Fibroblast of skin of right quadriceps (primary cell): ENCODE measurements at regions not wholly inside any gene's neighbourhood (a gene's known extent, or its start where the extent isn't known, plus 50 kb on each side); places are given as distances from the start of the nearest gene placed in this dataset.
A peak's percentile ranks its signal among the peaks of the same experiment; 100 is the strongest.
"Not testable (repeated sequence)": the region's sequence is repeated elsewhere in the genome, so short reads cannot be mapped to it uniquely, and the experiment has no call there.

Experiments used
- DNase-seq: peaks from one replicate; pipeline ENCODE4 v3.0.0-alpha.2; 2013

DNA sequence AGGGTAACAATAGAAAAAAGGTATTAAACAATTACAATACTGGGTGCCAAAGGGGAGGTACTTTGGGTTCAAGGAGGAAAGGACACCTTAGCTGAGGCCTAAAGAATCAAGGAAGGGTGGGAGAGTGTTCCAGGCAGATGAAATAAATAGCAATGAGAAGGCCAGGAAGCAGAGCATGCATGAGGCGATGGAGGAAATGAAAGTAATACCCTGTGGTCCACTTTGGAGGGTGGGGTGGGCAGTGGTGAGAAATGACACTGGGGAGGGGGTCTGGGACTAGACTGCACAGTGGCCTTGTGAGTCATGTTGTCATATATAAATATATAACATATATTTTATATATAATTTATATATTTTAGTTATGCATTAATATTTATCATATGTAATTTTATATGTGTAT is 55.9 kb downstream of the BHLHE40 start:
- DNase-seq, result no peak

DNA sequence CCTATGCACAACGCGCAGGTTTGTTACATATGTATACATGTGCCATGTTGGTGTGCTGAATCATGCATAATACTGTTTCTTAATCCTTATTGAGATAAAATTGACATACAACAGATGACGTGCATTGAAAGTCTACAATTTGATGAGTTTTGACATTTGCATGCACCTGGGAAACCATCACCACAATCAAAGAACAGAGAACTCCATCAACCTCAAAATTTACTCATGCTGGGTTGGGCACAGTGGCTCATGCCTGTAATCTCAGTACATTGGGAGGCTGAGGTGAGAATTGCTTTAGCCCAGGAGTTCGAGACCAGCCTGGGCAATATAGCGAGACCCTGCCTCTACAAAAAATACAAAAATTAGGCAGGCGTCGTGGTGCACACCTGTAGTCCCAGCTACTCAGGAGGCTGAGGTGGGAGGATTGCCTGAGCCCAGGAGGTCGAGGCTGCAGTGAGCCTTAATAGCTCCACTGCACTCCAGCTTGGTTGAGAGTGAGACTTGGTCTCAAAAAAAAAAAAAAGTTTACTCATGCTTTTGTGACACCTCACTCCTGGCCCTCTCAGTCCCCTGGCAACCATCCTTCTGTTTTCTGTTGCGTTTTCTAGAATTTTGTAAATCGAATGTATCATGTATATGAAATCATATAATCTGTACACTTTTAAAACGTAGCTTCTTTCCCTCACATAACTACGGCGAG is 56.6 kb downstream of the BHLHE40 start:
- DNase-seq, result no peak

DNA sequence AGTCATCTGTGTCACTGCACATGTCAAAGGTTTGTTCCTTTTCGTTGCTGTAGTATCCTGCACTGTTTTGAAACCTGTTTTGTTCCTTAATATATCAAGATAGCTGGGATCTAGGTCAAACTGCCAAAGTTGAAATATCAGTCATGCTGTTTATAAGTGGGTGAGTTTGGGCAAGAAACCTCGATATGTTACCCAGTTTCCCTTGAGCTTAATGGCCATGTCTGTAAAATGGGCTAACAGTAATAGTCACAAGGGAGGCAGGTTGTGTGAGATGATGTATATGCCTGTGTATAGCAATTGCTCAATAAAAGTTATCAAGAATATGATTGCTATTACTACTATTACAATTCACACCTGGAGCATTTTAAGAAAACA is 57.1 kb downstream of the BHLHE40 start:
- DNase-seq, result no peak

DNA sequence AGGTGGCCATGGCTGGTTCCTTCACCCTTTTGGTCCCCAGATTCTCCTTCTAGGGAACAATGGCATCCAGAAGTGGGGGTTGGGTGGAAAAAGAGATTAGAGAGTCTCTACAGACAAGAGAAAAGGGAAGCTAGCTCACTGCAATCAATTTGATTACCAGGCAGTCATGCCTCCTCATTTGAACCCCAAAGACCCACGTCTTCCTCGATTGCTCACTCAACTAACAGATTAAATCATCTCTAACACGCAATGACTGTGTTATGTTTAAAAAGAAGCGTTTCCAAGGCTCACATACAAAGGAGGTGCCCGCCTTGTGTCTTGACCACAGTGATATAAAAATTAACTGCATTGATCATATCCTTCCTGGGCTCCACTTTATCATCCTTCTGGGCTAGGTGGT is 57.6 kb downstream of the BHLHE40 start:
- no peak for DNase-seq

DNA sequence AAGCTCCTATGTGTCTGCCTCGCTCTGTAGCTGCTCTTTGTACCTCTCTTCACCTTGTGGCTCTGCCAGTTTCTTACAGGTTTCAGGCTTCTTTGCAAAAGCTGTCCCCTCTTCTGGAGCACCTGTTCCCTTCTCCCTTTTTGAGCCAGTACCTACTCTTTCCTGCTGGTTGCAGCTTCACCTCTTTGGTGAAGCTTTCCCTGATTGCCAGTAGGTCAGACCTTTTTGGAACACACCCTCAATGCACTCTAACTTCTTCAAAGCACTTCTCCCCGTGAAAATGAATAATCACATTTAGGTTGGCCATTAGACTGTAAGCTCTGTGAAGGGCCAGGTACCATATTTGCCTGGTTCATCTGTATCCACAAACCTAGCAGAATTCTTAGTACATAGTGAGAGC is 60.3 kb downstream of the BHLHE40 start:
- DNase-seq, result no peak

DNA sequence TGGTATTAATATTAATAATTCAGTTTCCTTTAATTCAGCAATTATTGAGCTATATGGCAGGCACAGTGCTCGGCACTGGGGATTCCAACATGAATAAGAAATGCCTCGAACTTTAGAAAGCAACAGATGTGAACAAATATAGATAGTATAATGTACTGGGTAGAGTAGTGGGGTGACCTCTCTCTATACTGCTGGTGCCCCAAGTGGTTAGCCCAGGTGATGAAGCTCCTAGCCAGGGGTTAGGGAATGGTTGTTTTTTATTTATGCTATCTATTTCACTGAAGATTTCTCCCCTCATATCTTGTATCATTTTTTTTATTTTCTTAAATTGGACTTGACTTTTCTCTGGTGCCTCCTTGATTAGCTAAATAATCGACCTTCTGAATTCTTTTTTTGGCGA is 62.1 kb downstream of the BHLHE40 start:
- no peak for DNase-seq

DNA sequence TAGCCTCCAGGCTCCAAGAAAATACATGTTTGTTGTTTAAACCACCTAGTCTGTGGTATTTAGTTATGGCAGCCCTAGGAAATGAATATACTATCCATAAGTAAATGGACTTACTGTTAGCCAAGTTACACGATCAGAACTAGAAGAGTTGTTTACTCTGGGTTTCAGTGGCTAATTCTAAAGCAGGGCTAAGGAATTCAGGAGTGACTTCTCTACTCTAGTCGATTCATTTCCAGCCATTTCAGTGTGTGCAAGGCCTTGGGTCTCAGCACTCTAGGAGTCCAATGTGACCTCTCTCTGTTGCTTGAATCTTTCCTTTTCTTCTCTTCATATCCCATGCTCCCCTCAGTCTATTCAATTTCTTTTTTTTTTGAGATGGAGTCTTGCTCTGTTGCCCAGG is 66.7 kb downstream of the BHLHE40 start:
- DNase-seq, result no peak

DNA sequence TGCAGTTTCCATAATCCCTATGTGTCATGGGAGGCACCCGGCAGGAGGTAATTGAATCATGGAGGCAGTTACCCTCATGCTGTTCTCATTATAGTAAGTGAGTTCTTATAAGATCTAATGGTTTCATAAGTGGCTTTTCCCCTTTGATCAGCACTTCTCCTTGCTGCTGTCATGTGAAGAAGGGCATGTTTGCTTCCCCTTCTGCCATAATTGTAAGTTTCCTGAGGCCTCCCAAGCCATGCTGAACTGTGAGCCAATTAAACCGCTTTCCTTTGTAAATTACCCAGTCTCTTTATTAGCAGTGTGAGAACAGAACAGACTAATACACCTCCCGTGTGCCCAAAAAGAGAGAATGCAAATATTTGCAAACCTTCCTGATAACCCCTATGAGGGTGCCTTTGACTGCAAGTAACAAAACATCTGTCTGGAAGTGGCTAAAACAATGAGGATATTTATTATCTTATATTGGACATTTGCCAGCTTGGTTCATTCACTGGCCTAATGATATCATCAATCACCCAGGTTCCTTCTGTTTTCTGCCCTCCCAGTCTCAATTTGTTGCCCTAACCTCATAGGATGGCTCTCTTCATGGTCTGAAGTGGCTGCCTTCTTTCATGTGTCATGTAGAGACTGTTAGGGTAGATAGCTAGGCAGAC is 68.7 kb downstream of the BHLHE40 start:
- no peak for DNase-seq

DNA sequence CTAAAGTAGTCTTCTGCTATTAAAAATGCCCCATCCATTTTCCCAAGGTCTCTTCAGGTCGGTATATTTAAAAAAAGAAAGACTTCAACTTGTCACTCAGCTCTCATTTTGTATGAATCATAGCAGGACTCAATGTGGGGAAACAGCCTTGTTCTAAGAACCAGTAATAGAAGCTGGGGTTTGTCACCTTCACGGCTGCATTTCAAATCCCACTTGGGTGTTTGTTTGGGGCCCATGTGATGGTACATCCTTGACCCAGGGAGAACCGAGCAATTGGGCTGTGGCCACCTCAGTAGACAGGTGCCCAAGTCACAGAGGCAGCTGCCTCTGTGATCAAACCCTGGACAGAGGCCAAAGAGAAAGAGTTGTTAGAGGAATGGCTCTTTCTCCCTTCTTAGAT is 70.3 kb upstream of the ARL8B start:
- DNase-seq, result no peak

DNA sequence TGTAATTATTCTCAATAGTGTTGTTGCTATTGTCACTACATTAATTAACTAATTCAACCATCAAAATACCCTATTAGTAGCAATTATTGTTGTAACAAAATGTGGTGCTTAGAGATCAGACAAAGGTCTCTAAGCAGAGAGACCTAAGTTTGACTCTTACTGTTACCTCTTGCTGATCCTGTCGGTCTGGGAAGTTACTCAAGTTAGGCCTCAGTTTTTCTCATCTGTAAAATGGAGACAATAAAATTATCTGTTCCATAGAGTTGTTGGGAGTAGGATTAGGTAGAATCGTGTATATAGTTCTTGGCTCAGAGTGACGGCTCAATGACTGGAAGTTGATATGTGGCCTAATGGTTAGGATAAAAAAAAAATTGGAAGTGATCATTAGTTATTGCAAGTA is 69.8 kb upstream of the ARL8B start:
- no peak for DNase-seq

DNA sequence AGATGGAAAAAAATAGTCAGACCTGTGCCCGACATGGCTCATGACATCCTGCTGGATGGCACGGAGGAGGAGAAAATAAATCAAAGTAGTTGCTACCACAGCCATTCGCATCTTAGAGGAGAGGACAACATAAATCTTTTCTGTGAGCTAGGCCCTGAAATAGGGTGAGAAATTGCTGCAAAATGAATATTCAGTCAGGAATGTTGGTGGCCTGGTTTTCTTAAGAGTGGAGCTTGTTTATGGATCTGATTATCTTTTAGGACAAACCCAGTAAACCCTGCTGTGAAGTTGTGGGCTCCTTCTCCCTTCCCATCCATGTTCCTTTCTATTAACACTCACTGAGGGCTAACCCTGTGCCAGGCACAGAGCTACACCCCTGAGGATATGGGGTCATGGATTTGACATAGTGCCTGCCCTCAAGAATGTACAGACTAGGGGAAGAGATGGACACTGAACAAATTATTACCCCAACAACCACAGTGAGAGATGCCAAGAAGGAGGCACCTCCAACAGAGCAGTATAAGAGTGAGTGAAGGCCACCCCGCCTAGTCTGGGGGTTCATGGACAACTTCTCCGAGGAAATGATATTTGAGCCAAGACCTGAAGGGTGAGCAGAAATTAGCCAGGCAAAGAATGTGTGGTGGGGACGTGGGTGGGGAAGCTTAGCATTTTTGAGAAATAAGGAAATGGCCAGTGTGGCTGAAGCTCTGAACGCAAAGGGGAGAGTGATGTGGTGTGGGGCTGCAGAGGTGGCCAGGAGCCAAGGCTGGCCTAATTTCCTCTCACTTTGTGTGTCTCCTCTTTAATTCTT is 68.9 kb upstream of the ARL8B start:
- DNase-seq, result peak; percentile 90

DNA sequence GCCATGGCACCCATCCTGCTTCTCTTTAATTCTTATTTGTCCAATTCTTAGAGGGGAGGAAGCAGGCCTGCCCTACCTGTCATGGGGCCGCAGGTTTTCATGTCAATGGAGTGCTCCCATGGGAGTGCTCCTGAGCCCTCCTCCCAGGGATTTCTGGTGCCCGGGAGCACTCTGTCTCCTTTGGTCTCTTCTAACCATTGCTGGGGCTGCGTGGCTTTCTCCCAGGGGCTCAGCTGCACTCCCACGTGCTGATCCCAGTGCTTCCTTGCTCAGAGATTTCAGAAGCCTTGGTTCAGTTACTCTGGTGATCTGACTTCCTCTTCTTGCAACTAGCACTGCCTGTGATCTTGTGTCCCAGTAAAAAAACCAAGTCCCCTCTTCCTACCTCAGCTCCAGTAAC is 68.0 kb upstream of the ARL8B start:
- no peak for DNase-seq

DNA sequence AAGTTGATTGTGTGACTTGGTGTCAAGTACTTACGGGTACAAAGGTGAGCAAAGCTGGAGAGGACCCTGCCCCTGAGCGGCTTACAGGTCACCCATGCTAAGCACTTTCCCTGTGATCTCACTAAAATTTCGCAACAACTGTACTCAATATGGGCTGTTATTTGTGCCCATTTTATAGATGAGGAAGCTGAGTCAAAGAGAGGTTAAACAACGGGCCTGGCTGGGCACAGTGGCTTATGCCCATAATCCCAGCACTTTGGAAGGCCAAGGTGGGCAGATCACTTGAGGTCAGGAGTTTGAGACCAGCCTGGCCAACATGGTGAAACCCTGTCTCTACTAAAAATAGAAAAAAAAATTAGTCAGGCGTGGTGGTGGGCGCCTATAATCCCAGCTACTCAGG is 67.5 kb upstream of the ARL8B start:
- not testable (repeated sequence) for DNase-seq

DNA sequence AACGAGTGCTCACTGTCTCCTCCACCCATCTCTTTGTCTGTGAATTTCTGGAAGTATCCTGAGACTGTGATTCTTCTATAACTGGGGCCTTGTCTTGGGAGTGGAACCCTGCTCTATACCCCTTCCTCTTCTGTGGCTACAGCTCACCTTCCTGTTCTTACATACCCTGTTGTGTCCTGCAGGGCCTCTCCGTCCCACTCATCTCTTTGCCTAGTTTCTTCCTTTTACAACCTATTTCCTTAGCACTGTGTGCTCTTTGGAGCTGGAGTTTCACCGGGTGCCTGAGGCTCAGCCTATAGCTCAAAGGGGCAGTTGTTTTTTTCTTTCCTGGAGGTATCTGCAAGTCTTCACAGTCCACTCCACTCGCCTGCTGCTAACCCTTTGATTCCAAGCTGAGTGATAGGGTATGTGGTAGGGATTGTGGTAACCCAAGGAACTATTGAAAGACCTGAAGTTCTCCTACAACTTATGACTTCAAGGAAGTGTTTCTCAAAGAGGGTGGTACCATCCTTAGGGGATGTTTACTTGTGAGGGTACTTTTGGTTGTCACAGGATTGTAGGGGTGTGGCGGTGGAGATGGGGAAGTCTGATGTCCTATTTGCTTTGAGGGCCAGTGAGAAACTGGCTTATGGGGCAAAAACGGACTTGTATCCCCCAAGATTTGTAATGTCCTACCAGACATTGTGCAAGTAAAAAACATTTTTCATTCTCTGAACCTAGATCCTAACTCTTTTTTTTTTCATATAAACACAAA is 66.6 kb upstream of the ARL8B start:
- no peak for DNase-seq

DNA sequence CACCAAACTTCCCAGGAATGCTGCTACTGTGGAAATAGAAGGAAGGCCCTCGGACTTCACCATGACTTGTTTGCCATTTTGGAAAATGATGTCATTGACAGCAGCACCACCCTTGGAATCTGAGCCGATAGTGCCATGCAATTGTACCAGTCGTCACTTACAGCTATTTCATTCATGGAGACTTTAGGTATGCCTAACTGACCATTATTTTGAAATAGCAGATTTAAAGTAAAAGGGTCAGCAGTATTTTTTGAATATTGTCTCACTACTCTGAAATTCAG is 66.0 kb upstream of the ARL8B start:
- no peak for DNase-seq

DNA sequence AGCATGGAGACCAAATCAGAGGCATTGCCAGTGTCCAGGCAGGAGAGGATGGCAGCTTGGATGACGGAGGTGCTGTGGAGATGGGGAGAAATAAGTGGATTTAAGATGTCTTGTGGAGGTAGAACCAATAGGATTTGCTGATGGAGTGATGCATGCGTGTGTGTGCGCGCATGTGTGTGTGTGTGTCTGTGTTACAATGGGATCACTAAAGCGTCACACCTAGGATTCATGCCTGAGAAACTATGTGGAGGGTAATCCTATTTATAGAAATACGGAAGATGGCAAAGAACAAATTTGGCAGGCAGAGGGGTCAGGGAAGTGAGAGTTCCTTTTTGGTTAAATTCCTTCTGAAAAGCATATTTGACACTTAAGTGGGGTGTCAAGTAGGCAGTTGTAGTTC is 64.8 kb upstream of the ARL8B start:
- DNase-seq, result no peak

DNA sequence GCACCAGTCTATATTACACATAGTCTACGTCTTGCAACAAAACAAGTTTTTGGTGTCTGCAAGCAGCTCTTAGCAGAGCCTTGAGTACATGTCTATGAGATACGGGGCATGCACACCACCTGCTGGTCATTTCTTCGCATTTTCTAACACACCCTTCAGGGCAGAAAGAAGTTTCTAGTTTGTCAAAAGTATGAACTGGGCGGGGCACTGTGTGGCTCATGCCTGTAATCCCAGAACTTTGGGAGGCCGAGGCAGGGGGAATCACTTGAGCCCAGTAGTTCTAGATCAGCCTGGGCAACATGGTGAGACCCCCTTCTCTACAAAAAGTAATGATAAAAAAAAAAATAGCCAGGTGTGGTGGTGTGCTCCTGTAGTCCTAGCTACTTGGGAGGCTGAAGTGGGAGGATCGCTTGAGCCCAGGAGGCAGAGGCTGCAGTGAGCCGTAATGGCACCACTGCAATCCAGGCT is 64.2 kb upstream of the ARL8B start:
- peak; percentile 84 for DNase-seq

DNA sequence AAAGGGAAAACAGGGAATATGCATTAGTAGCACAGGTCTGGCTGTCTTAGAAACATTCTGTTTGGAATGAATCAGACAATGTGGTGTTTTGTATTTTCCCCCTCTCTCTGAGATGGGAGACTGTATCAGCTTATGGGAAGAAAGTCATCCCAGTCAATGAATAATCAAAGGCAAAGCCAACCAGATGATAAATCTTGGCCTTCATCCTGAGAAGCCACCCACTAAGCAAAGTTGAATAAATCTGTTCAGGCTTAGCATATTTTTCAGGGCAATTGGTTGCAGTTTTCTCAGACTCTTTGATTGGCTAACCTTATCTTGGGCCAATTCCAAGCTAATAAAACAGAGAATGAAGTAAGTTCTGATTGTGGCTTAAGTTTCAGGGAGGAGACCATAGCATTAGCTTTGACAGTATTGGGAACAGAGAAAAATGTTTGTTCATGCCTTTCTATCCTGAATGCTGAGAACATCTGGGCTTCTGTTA is 63.6 kb upstream of the ARL8B start:
- DNase-seq, result peak; percentile 97

DNA sequence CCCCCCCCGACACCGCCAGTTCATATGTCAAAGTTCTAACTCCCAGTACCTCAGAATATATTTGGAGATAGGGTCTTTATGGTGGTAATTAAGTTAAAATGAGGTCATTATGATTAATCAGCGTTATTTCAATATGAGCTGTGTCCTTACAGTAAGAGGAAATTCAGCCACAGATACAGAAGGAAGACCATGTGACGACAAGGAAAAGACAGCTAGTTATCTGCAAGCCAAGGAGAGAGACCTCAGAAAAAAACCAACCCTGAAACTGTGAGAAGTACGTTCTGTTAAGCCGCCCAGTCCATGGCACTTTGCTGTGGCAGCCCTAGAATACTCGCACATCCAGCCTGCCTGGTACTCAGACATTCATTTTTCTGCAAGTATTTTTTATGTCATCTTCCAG is 62.3 kb upstream of the ARL8B start:
- no peak for DNase-seq

DNA sequence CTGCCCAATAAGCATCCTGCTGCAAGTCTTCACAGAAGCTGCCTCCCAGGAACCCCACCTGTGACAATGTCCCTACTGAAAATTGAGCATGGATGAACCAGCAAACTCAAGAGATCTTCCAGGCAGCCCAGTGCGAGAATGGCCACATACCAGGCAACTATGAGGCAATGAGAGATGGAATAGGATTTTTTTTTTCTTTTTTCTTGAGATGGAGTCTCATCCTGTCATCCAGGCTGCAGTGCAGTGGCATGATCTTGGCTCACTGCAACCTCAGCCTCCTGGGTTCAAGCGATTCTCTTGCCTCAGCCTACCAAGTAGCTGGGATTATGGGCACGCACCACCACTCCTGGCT is 60.9 kb upstream of the ARL8B start:
- no peak for DNase-seq

DNA sequence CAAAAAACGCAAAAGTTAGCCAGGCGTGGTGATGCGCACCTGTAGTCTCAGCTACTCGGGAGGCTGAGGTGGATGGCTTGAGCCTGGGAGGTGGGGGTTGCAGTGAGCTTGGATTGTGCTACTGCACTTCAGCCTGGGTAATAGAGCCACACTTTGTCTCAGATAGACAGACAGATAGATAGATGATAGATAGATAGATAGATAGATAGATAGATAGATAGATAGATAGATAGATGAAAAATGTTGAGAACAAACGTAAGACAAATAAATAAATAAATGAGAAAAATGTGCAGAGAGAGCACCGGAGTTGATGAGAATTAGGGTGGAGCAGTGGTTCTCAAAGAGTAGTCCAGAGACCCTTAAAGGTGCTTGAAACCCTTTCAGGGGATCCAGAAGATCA is 58.4 kb upstream of the ARL8B start:
- DNase-seq, result no peak

DNA sequence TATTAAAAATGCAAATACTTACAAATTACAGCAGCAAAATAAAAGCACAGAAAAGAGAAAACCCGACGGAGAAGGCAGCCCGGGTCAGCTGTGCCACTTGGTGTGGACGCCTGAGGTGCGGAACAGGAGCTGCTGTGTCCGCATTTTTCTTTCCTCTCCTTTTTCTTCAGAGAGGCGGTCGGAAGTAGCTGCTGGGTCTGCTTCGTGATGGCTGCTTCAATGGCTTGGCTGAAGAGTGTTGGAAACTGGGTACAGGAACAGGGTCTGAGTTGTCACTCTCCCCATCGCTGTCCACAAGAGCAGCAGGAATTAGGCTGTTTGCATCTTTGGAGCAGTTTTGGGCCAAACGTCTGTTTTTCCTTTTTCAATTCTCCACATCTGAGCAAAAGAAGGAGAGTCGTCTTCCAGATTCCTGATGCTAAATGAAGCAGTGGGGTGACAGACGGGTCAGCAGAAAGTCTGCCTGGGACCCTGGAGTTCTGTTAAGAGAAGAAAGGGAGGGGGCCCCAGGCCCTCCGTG is 53.5 kb upstream of the ARL8B start:
- no peak for DNase-seq

DNA sequence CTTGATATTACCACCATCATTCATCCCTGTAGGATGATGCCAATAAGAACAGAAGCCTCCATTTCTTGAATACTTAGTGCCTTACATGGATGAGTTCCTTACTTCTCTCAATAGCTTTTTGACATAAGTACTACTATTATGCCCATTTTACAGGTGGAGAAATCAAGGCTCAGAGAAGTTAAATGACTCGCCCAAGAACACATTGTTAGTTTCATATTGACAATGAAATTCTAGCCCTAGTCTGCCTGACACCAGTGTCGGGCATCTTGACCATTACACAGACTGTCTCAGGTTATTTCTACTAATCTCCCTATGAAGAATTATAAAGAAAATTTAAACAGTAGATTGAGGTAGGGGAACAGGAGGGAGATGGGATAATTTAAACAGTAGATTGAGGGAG is 52.5 kb upstream of the ARL8B start:
- DNase-seq, result no peak
